RWPE2 (cell line): ENCODE measurements at regions not wholly inside any gene's neighbourhood (a gene's known extent, or its start where the extent isn't known, plus 50 kb on each side); places are given as distances from the start of the nearest gene placed in this dataset.

ENCODE experiments used
- ATAC-seq: fragments of 200-7000 bp; cut with Tn5 transposase; 3 replicates; pipeline ENCODE4 v1.9.1; 2021; ENCODE audit warnings: low read depth
- DNase-seq: peaks from one replicate; pipeline ENCODE4 v3.0.0-alpha.2; 2020; ENCODE audit warnings: low spot score
- H3K27ac ChIP-seq: fragments of 450-650 bp; 2 replicates; pipeline ENCODE4 v1.5.1; 2017; ENCODE audit warnings: mild to moderate bottlenecking; ENCODE audit not compliant: poor library complexity, severe bottlenecking
- H3K27me3 ChIP-seq: fragments of 250-450 bp; sonication (Bioruptor Pico); 2 replicates; pipeline ENCODE4 v1.5.1; 2021; ENCODE audit warnings: mild to moderate bottlenecking, moderate library complexity; ENCODE audit not compliant: insufficient read depth, poor library complexity, severe bottlenecking
- H3K36me3 ChIP-seq: fragments of 250-450 bp; sonication (Bioruptor Pico); 2 replicates; pipeline ENCODE4 v1.5.1; 2020; ENCODE audit warnings: low read depth, mild to moderate bottlenecking, moderate library complexity
- H3K4me1 ChIP-seq: fragments of 250-450 bp; sonication (Bioruptor Pico); 2 replicates; pipeline ENCODE4 v1.5.1; 2021; ENCODE audit warnings: mild to moderate bottlenecking, moderate library complexity; ENCODE audit not compliant: insufficient read depth, poor library complexity, severe bottlenecking
- H3K4me3 ChIP-seq: fragments of 250-450 bp; sonication (Bioruptor Pico); 2 replicates; pipeline ENCODE4 v1.5.1; 2021; ENCODE audit warnings: mild to moderate bottlenecking, moderate library complexity; ENCODE audit not compliant: severe bottlenecking
- H3K9me3 ChIP-seq: fragments of 250-450 bp; sonication (Bioruptor Pico); 2 replicates; pipeline ENCODE4 v1.5.1; 2021; ENCODE audit warnings: mild to moderate bottlenecking, moderate library complexity; ENCODE audit not compliant: severe bottlenecking
- TF ChIP-seq, protein P1 (sequence below): fragments of 450-650 bp; IDR thresholded peaks from one replicate; pipeline ENCODE4 v1.5.1; 2017; ENCODE audit warnings: mild to moderate bottlenecking, moderate library complexity; ENCODE audit not compliant: poor library complexity, severe bottlenecking

DNA sequence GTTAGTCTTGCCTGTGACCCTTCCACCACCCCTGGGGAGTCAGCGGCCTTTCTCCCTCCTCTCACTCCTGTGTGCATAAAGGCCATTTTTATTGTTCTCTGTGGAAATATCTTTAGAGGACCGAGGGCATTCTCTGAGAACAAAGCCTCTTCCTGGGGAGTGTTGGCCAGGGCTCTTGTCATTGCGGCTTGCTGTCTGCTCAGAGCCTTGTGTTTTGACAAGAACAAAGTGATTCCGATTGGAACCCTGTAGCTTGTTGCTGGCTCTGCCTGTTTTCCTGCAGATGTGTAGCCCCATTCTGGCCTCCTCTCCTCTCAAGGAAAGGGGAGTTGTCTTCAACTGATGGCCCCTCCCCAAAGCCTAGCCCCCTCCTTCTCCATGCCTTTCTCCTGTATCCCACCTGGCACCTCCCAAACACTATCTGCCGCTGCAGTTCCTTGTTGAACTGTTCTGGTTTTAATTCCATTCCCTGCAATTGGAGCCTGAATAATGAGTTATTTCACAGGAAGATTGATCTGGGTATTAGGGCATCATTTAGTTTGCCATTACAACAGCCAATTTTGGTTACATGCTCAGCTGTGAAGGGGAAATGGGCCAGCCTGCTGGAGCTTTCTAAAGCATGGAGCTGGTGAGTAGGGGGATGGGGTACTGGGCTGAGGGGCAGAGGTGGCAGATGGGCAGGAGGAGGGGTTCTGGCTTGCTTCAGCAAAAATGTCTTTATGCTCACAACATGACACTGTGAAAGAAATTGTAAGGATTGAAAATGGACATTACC lies 252.5 kb downstream of the LRFN2 start:
- Histone ChIP-seq H3K4me3 (no peak overlapping the region), H3K27me3 (peaks cover 8% of the 10 kb centered on the region), H3K4me1 (no peaks in the 10 kb centered on the region), H3K27ac (no peak overlapping the region), H3K9me3 (no peaks in the 10 kb centered on the region), H3K36me3 (no peaks in the 10 kb centered on the region)
- DNase-seq (no peak), ATAC-seq (no peak)
- TF ChIP-seq, protein P1, sequence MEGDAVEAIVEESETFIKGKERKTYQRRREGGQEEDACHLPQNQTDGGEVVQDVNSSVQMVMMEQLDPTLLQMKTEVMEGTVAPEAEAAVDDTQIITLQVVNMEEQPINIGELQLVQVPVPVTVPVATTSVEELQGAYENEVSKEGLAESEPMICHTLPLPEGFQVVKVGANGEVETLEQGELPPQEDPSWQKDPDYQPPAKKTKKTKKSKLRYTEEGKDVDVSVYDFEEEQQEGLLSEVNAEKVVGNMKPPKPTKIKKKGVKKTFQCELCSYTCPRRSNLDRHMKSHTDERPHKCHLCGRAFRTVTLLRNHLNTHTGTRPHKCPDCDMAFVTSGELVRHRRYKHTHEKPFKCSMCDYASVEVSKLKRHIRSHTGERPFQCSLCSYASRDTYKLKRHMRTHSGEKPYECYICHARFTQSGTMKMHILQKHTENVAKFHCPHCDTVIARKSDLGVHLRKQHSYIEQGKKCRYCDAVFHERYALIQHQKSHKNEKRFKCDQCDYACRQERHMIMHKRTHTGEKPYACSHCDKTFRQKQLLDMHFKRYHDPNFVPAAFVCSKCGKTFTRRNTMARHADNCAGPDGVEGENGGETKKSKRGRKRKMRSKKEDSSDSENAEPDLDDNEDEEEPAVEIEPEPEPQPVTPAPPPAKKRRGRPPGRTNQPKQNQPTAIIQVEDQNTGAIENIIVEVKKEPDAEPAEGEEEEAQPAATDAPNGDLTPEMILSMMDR: no peak

DNA sequence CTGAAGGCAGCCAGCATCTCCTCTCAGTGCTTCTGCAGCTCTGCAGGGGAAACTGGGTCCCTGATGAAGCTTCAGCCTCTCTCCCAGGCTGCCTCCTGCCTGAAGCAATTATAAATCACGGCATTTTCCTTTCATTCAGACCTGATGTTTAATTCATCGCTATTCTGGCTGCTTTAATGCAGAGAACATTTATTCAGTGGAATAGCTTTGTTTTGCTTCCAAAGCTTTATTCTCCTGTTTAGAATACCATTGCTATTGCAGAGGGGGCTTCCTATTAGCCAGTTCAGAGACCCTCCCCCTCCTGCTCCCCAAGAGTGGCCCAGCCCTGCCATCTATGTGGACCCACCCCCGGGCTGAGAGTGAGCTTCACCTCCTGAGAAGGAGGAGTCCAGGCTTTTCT lies 255.6 kb downstream of the LRFN2 start:
- H3K27me3 ChIP-seq: peaks cover 8% of the 10 kb centered on the region
- no peaks in the 10 kb centered on the region for H3K36me3 ChIP-seq
- H3K27ac ChIP-seq: no peak overlapping the region
- H3K9me3 ChIP-seq: no peaks in the 10 kb centered on the region
- DNase-seq (no peak), ATAC-seq (no peak)
- TF ChIP-seq, protein P1: no peak
- no peak overlapping the region for H3K4me3 ChIP-seq
- no peaks in the 10 kb centered on the region for H3K4me1 ChIP-seq

DNA sequence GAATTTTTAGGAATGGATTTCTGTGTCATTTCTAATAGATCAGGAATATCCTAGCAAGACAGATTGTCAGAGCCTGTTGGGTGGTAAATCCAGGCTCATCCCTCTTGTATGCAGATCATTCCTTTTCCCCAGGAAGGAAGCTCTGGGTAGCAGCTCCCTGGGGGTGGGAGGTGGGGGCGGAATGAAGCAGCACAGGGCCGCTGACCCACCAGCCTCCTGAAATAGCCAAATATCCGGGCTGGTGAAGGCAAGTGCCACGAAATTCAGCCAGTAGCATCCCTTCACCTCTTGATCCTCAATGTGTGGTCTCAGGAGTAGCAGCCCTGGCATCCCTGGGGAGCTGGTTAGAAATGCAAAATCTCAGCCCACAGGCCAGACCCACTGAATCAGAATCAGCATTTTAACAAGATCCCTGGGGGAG lies 256.9 kb downstream of the LRFN2 start:
- no peaks in the 10 kb centered on the region for H3K36me3 ChIP-seq
- peaks cover 8% of the 10 kb centered on the region for H3K27me3 ChIP-seq
- TF ChIP-seq, protein P1: no peak
- no peak overlapping the region for H3K4me3 ChIP-seq
- no peaks in the 10 kb centered on the region for H3K4me1 ChIP-seq
- DNase-seq: no peak
- no peaks in the 10 kb centered on the region for H3K9me3 ChIP-seq
- ATAC-seq: no peak
- H3K27ac ChIP-seq: no peak overlapping the region

DNA sequence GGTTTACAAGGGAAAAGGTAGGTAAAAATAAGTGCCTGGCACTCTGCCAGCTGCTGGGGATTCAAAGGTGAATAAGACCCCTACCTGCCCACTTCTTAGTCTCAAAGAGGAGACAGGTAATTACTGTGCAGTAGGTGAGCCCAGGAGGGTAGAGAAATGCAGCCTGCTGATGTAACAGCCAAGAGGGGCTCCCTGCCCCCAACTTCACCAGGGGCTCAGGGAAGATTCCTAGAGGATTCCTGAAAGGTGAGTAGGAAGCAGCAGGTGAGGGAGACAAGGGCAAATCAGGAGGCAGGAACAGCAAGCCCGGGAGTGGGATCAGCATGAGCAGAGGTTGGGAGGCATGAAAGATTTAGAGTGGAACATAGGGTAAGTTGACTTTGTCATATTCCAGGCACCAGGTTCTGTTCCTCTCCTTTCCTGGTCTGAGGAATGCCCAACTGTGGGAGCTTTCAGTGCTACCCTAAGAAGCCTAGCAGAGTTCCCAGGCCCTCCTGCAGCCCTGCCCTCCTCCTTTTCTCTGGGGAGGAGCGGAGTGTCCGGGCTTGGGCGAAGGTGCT lies 258.1 kb downstream of the LRFN2 start:
- Histone ChIP-seq H3K27me3 (peaks cover 5% of the 10 kb centered on the region), H3K9me3 (no peaks in the 10 kb centered on the region), H3K27ac (no peak overlapping the region), H3K36me3 (no peaks in the 10 kb centered on the region), H3K4me1 (no peaks in the 10 kb centered on the region), H3K4me3 (no peak overlapping the region)
- TF ChIP-seq, protein P1: peak; percentile 61
- ATAC-seq (peak; percentile 14; the same call in 1 of the 3 replicates), DNase-seq (no peak)
